Trophoblast cell (in vitro differentiated cells and primary cell): ENCODE measurements at regions not wholly inside any gene's neighbourhood (a gene's known extent, or its start where the extent isn't known, plus 50 kb on each side); places are given as distances from the start of the nearest gene placed in this dataset.

Experiments
- DNase-seq, 2 donors: peaks; one replicate each; pipeline ENCODE4 v3.0.0-alpha.2; 2016
- H2AFZ ChIP-seq: 2 replicates; pipeline ENCODE4 v1.6.1; 2013; ENCODE audit warnings: low read length, moderate library complexity, mild to moderate bottlenecking; ENCODE audit not compliant: insufficient read depth, poor library complexity
- H2AK5ac ChIP-seq: 2 replicates; pipeline ENCODE4 v1.6.1; 2013; ENCODE audit warnings: mild to moderate bottlenecking, low read length
- H2BK120ac ChIP-seq: 2 replicates; pipeline ENCODE4 v1.6.1; 2013; ENCODE audit warnings: low read length, mild to moderate bottlenecking, moderate library complexity; ENCODE audit not compliant: insufficient read depth, poor library complexity
- H2BK12ac ChIP-seq: 2 replicates; pipeline ENCODE4 v1.6.1; 2013; ENCODE audit warnings: mild to moderate bottlenecking, low read length, moderate library complexity
- H2BK5ac ChIP-seq: 2 replicates; pipeline ENCODE4 v1.6.1; 2013; ENCODE audit warnings: low read length, low read depth, moderate library complexity, mild to moderate bottlenecking; ENCODE audit not compliant: poor library complexity
- H3K14ac ChIP-seq: 2 replicates; pipeline ENCODE4 v1.6.1; 2013; ENCODE audit warnings: mild to moderate bottlenecking, low read length
- H3K18ac ChIP-seq: 2 replicates; pipeline ENCODE4 v1.6.1; 2013; ENCODE audit warnings: mild to moderate bottlenecking, low read length
- H3K23ac ChIP-seq: 2 replicates; pipeline ENCODE4 v1.6.1; 2013; ENCODE audit warnings: low read length
- H3K27ac ChIP-seq: 2 replicates; pipeline ENCODE4 v1.5.1; 2013; ENCODE audit warnings: low read depth, mild to moderate bottlenecking, inconsistent platforms, low read length, moderate library complexity
- H3K27me3 ChIP-seq: 2 replicates; pipeline ENCODE4 v1.6.1; 2013; ENCODE audit warnings: inconsistent platforms, mild to moderate bottlenecking, low read length, moderate library complexity; ENCODE audit not compliant: insufficient read depth
- H3K36me3 ChIP-seq, 2 experiments: 1 replicate in 1 of 2; 2 replicates in 1 of 2; pipeline ENCODE4 v1.6.1; 2013; ENCODE audit warnings: low read length in 2 of 2, mild to moderate bottlenecking in 2 of 2, moderate library complexity in 1 of 2; ENCODE audit not compliant: insufficient read depth in 2 of 2, control insufficient read depth in 1 of 2
- H3K4ac ChIP-seq: 2 replicates; pipeline ENCODE4 v1.6.1; 2013; ENCODE audit warnings: low read depth, mild to moderate bottlenecking, low read length, moderate library complexity
- H3K4me1 ChIP-seq, 2 experiments: 1 replicate in 1 of 2; 2 replicates in 1 of 2; pipeline ENCODE4 v1.6.1; 2013; ENCODE audit warnings: low read length in 2 of 2, mild to moderate bottlenecking in 2 of 2, moderate library complexity in 1 of 2; ENCODE audit not compliant: insufficient read depth in 2 of 2, control insufficient read depth in 1 of 2
- H3K4me2 ChIP-seq: 2 replicates; pipeline ENCODE4 v1.6.1; 2013; ENCODE audit warnings: inconsistent platforms, mild to moderate bottlenecking, low read length, moderate library complexity
- H3K4me3 ChIP-seq: 2 replicates; pipeline ENCODE4 v1.5.1; 2013; ENCODE audit warnings: mild to moderate bottlenecking, low read depth, low read length, inconsistent platforms
- H3K79me1 ChIP-seq: one replicate; pipeline ENCODE4 v1.6.1; 2013; ENCODE audit warnings: low read length
- H3K79me2 ChIP-seq: 2 replicates; pipeline ENCODE4 v1.6.1; 2013; ENCODE audit warnings: low read length, mild to moderate bottlenecking; ENCODE audit not compliant: control insufficient read depth, insufficient read depth, poor library complexity
- H3K9ac ChIP-seq: 2 replicates; pipeline ENCODE4 v1.6.1; 2013; ENCODE audit warnings: mild to moderate bottlenecking, low read length
- H3K9me3 ChIP-seq: 2 replicates; pipeline ENCODE4 v1.6.1; 2013; ENCODE audit warnings: low read depth, mild to moderate bottlenecking, control low read depth, inconsistent platforms, low read length; ENCODE audit not compliant: insufficient read depth
- H4K12ac ChIP-seq: 2 replicates; pipeline ENCODE4 v1.6.1; 2013; ENCODE audit warnings: low read depth, mild to moderate bottlenecking, low read length, moderate library complexity
- H4K8ac ChIP-seq: 2 replicates; pipeline ENCODE4 v1.6.1; 2013; ENCODE audit warnings: low read depth, mild to moderate bottlenecking, low read length, moderate library complexity
- H4K91ac ChIP-seq: one replicate; pipeline ENCODE4 v1.6.1; 2013; ENCODE audit warnings: low read depth, mild to moderate bottlenecking, low read length, moderate library complexity
- WGBS: extraction: QIAGEN DNeasy Blood & Tissue Kit; methylation state at CpG from one replicate; pipeline ENCODE4 v1.1.7; 2013; ENCODE audit warnings: missing lambda C conversion rate; ENCODE audit not compliant: insufficient read length, insufficient coverage; ENCODE audit errors: extremely low coverage; 5-methylcytosine and 5-hydroxymethylcytosine counted together

DNA sequence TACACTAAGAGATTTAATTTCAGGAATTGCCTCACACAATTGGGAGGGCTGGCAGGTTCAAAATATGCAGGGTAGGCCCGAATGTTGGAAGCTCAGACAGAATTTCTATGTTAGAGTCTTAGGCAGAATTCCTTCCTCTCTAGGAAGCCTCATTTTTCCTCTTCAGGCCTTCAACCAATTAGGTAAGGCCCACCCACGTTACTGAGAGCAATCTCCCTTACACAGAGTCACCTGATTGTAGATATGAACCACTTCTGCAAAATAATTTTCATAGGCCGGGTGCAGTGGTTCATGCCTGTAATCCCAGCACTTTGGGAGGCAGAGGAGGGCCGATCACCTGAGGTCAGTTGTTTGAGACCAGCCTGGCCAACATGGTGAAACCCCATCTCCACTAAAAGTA lies 50.2 kb upstream of the HIVEP1 start:
- no peaks in the 10 kb centered on the region for H3K79me1 ChIP-seq
- H3K18ac ChIP-seq: no peak overlapping the region
- DNase-seq: no peak

GRCh38 chr6:11960909-11961779 lies 51.0 kb upstream of the HIVEP1 start:
- Histone ChIP-seq H2AK5ac (no peak overlapping the region), H3K4ac (no peak overlapping the region), H4K91ac (no peak overlapping the region), H3K4me2 (no peak overlapping the region), H3K4me3 (no peak overlapping the region), H3K9ac (no peak overlapping the region), H2AFZ (no peak overlapping the region), H4K8ac (no peak overlapping the region), H3K14ac (no peak overlapping the region), H3K18ac (no peak overlapping the region), H3K79me2 (no peaks in the 10 kb centered on the region), H2BK5ac (no peak overlapping the region), H3K36me3 (no peaks in the 10 kb centered on the region), H3K23ac (no peak overlapping the region), H3K4me1 (no peaks in the 10 kb centered on the region), H4K12ac (no peak overlapping the region), H3K9me3 (no peaks in the 10 kb centered on the region), H2BK120ac (no peak overlapping the region), H3K27ac (no peak overlapping the region), H3K79me1 (no peaks in the 10 kb centered on the region), H2BK12ac (no peak overlapping the region), H3K27me3 (no peaks in the 10 kb centered on the region)
- WGBS: no CpG with 5 or more reads among the region's 12 CpGs
- DNase-seq: no peak

More for the DNA sequence above, 50.2 kb upstream of the HIVEP1 start:
- Histone ChIP-seq H3K4ac (no peak overlapping the region), H3K9ac (no peak overlapping the region), H2BK120ac (no peak overlapping the region), H3K14ac (no peak overlapping the region), H4K12ac (no peak overlapping the region), H3K79me2 (no peaks in the 10 kb centered on the region), H3K4me3 (no peak overlapping the region), H2BK5ac (no peak overlapping the region), H4K8ac (no peak overlapping the region), H3K9me3 (no peaks in the 10 kb centered on the region), H3K27me3 (no peaks in the 10 kb centered on the region), H3K4me1 (no peaks in the 10 kb centered on the region), H2AK5ac (no peak overlapping the region), H3K36me3 (no peaks in the 10 kb centered on the region), H3K23ac (no peak overlapping the region), H3K4me2 (no peak overlapping the region), H2AFZ (no peak overlapping the region), H3K27ac (no peak overlapping the region), H4K91ac (no peak overlapping the region), H2BK12ac (no peak overlapping the region)
- WGBS: no CpG with 5 or more reads among the region's 4 CpGs

DNA sequence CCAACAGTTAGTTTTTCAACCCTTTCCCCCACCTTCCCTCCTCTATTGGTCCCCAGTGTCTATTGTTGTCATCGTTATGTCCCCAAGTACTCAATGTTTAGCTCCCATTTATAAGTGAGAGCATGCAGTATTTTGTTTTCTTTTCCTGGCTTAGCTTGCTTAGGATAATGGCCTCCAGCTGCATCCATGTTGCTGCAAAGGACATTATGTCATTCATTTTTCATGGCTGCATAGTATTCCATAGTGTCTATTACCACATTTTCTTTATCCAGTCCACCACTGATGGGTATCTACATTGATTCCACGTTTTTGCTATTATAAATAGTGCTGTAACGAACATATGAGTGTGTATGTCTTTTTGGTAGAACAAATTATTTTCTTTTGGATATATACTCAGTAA lies 55.3 kb upstream of the HIVEP1 start:
- H3K23ac ChIP-seq: no peak overlapping the region
- no peak overlapping the region for H2BK120ac ChIP-seq
- no peaks in the 10 kb centered on the region for H3K36me3 ChIP-seq
- no peak overlapping the region for H3K14ac ChIP-seq
- no peak for DNase-seq
- no peak overlapping the region for H3K18ac ChIP-seq
- H3K4me1 ChIP-seq: no peaks in the 10 kb centered on the region
- no peak overlapping the region for H2BK5ac ChIP-seq
- no peaks in the 10 kb centered on the region for H3K9me3 ChIP-seq
- no CpG with 5 or more reads among the region's 3 CpGs for WGBS
- H3K9ac ChIP-seq: no peak overlapping the region
- no peak overlapping the region for H2AK5ac ChIP-seq
- no peak overlapping the region for H3K4me2 ChIP-seq
- no peak overlapping the region for H2BK12ac ChIP-seq
- H2AFZ ChIP-seq: no peak overlapping the region
- no peak overlapping the region for H4K91ac ChIP-seq
- no peaks in the 10 kb centered on the region for H3K27me3 ChIP-seq
- no peak overlapping the region for H3K27ac ChIP-seq
- H4K12ac ChIP-seq: no peak overlapping the region
- no peaks in the 10 kb centered on the region for H3K79me1 ChIP-seq
- no peak overlapping the region for H3K4ac ChIP-seq
- H3K4me3 ChIP-seq: no peak overlapping the region
- H3K79me2 ChIP-seq: no peaks in the 10 kb centered on the region
- H4K8ac ChIP-seq: no peak overlapping the region

GRCh38 chr6:11953641-11954040 lies 58.5 kb upstream of the HIVEP1 start:
- H3K4me3 ChIP-seq: no peak overlapping the region
- H2BK12ac ChIP-seq: no peak overlapping the region
- no peak overlapping the region for H3K4ac ChIP-seq
- H3K79me1 ChIP-seq: no peaks in the 10 kb centered on the region
- H2AK5ac ChIP-seq: no peak overlapping the region
- H2BK120ac ChIP-seq: no peak overlapping the region
- no peak overlapping the region for H3K9ac ChIP-seq
- H3K4me2 ChIP-seq: no peak overlapping the region
- no peak overlapping the region for H4K8ac ChIP-seq
- H3K18ac ChIP-seq: no peak overlapping the region
- no peaks in the 10 kb centered on the region for H3K79me2 ChIP-seq
- no peak for DNase-seq
- no peak overlapping the region for H2BK5ac ChIP-seq
- no peak overlapping the region for H2AFZ ChIP-seq
- H3K23ac ChIP-seq: no peak overlapping the region
- H3K27me3 ChIP-seq: no peaks in the 10 kb centered on the region
- no peaks in the 10 kb centered on the region for H3K36me3 ChIP-seq
- H4K12ac ChIP-seq: no peak overlapping the region
- H3K14ac ChIP-seq: no peak overlapping the region
- H3K4me1 ChIP-seq: no peaks in the 10 kb centered on the region
- WGBS: no CpG with 5 or more reads among the region's 2 CpGs
- H3K27ac ChIP-seq: no peak overlapping the region
- H4K91ac ChIP-seq: no peak overlapping the region
- H3K9me3 ChIP-seq: no peaks in the 10 kb centered on the region
